Stomach (tissue), 8 donors: ENCODE measurements at regions not wholly inside any gene's neighbourhood (a gene's known extent, or its start where the extent isn't known, plus 50 kb on each side); places are given as distances from the start of the nearest gene placed in this dataset.

ENCODE experiments used
- DNase-seq, 2 donors: peaks; one replicate each; pipeline versions ENCODE4 v3.0.0 to v3.0.0-alpha.2; 2013 to 2019
- H3K27ac ChIP-seq, 5 donors: fragments of 200-600 bp in 4 of 5; sonication (generic) in 4 of 5; one replicate each; pipeline ENCODE4 v1.5.1; 2013 to 2019; ENCODE audit warnings: mild to moderate bottlenecking in 1 of 5, moderate library complexity in 1 of 5
- H3K27me3 ChIP-seq, 3 donors: fragments of 200-600 bp; sonication (generic); one replicate each; pipeline ENCODE4 v1.5.1; 2017 to 2019; ENCODE audit warnings: mixed run types in 1 of 3
- H3K36me3 ChIP-seq, 4 donors: fragments of 200-600 bp; sonication (generic); 1 replicate in 3 of 4; 2 replicates in 1 of 4; pipeline ENCODE4 v1.5.1; 2016 to 2019
- H3K4me1 ChIP-seq, 4 donors: fragments of 200-600 bp; sonication (generic); one replicate each; pipeline ENCODE4 v1.5.1; 2016 to 2019
- H3K4me3 ChIP-seq, 4 donors: fragments of 200-600 bp; sonication (generic) in 3 of 4; one replicate each; pipeline ENCODE4 v1.5.1; 2016 to 2019; ENCODE audit warnings: mild to moderate bottlenecking in 1 of 4
- H3K9me3 ChIP-seq, 4 donors: fragments of 200-600 bp; sonication (generic); one replicate each; pipeline ENCODE4 v1.5.1; 2016 to 2019
- CTCF ChIP-seq, 7 experiments: fragments of 450-650 bp in 4 of 7; fragments of 200-600 bp in 3 of 7; sonication (generic) in 3 of 7; IDR thresholded peaks; one replicate each; pipeline ENCODE4 v1.5.1; 2016 to 2019; ENCODE audit warnings: antibody characterized with exemption in 7 of 7, control low read depth in 2 of 7, mild to moderate bottlenecking in 1 of 7
- EP300 ChIP-seq: sonication (generic); formaldehyde crosslinking; IDR thresholded peaks from one replicate; pipeline ENCODE4 v1.6.1; 2017; ENCODE audit warnings: antibody characterized with exemption
- POLR2A ChIP-seq, 4 donors: fragments of 450-650 bp; IDR thresholded peaks; one replicate each; pipeline ENCODE4 v1.6.1; 2016; ENCODE audit warnings: antibody characterized with exemption in 4 of 4, control low read depth in 2 of 4, mild to moderate bottlenecking in 1 of 4, moderate library complexity in 1 of 4
- POLR2AphosphoS5 ChIP-seq, 3 donors: sonication (generic); formaldehyde crosslinking; IDR thresholded peaks; one replicate each; pipeline ENCODE4 v1.6.1; 2016; ENCODE audit warnings: antibody characterized with exemption in 3 of 3
- WGBS, 5 donors: extraction: QIAGEN DNeasy Blood & Tissue Kit in 3 of 5; methylation state at CpG; one replicate each; pipeline versions ENCODE4 v1.1.5 to v1.1.7; 2013 to 2018; 5-methylcytosine and 5-hydroxymethylcytosine counted together
- intact Hi-C: fragments of 100-400 bp; cut with DNase I; formaldehyde crosslinking; loops from one replicate; pipeline ENCODE4 v1.15.1; 2023; ENCODE audit warnings: low total_unique reads
- donor health status: healthy with polysubstance abuse.
- donor health status: Bipolar disorder and iron deficiency.
- donor health status: healthy.

DNA sequence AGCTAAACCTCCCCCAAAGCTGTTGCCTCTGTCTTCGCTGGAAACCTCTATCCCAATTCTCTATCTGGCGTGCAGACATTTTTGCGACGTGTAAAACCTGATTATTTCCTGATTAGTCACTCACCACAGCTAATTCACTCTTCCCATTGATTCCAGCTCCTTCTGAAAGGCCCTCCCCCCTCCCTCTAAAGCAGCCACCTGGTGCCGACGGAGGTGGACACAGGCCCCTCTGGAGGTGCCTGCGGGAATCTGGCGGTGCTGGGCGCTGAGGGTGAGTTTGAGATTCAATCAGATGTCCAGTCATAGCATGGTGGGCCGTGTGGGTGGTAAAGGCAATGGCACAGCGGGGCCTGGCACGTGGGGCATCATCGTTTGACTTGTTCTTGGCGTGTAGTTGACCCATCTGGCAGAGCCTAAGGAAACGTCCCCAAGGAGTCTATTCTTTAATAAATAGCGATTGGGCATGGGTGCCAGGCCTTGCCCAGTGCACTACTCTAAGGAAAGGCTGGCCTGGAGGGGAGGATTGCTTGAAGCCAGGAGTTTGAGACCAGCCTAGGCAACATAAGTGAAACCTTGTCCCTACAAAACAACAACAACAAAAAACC, 271.1 kb upstream of the MVB12B start:
- TF ChIP-seq POLR2A (IDR thresholded peaks at IDR 0.05) (no peak), EP300 (no peak), POLR2AphosphoS5 (IDR thresholded peaks at IDR 0.05) (no peak), CTCF (IDR thresholded peaks at IDR 0.05) (no peak)
- Histone ChIP-seq H3K36me3 (no peaks in the 10 kb centered on the region), H3K4me1 (peaks cover 0 to 14% (median 0%) of the 10 kb centered on the region in 4 donors), H3K4me3 (no peak overlapping the region), H3K27me3 (peaks cover 0 to 86% (median 28%) of the 10 kb centered on the region in 3 donors), H3K27ac (no peak overlapping the region), H3K9me3 (no peaks in the 10 kb centered on the region)
- intact Hi-C loops, result no loop called here
- 67 to 72% (median 68%) methylated on average over 16 of the region's 16 CpGs for WGBS, 5 donors
- DNase-seq, result no peak

- Histone ChIP-seq H3K4me3 (no peak overlapping the region), H3K36me3 (no peaks in the 10 kb centered on the region), H3K27ac (no peak overlapping the region), H3K4me1 (peaks cover 0 to 14% (median 0%) of the 10 kb centered on the region in 4 donors), H3K27me3 (peaks cover 0 to 87% (median 28%) of the 10 kb centered on the region in 3 donors), H3K9me3 (no peaks in the 10 kb centered on the region)
- WGBS, 5 donors, result 56 to 78% (median 67%) methylated on average over 9 to 10 of the region's 10 CpGs
- intact Hi-C loops, result no loop called here
- DNase-seq, result no peak
- TF ChIP-seq EP300, result no peak
Observed at GRCh38 chr9:126056312-126057021, 270.2 kb upstream of the MVB12B start.

DNA sequence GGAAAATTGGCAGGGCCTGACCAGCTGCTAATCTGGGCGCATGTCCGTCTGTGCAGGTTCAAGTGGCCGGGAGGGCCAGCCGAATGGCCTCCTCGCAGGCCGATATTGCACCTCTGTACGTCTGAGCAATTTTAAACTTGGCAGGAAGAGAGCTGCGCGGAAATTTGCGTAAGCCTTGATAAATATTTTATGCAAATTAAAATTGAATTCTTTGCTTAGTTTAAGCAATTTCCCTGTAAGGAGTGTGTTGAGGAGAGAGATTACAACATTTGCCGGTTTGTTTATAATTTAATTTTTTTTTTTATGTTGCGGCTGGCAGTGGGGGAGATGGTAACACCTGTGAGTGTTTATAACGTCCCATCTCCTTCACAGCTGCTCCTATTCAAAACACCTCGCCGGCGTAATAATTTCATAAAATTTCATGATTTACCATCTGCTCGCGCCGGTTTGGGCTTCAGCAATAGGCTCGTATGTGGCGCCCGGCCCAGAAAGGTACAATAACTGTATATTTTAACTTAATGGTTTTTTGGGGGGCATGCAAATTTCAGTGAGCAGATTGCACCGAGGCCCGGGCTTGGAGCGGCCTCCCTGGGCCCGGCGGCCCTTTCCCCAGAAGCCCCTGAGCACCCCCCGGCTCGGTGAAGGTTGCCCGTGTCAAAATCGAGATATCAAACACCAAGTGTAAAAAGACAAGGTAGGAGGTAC, 269.4 kb upstream of the MVB12B start:
- Histone ChIP-seq H3K27me3 (peaks cover 0 to 87% (median 28%) of the 10 kb centered on the region in 3 donors), H3K36me3 (no peaks in the 10 kb centered on the region)

GRCh38 chr9:126058011-126058531, 268.6 kb upstream of the MVB12B start:
- TF ChIP-seq CTCF (IDR thresholded peaks at IDR 0.05), result no peak
- no peak for TF ChIP-seq EP300
- no peak for TF ChIP-seq POLR2AphosphoS5 (IDR thresholded peaks at IDR 0.05)
- TF ChIP-seq POLR2A (IDR thresholded peaks at IDR 0.05), result no peak
- peaks cover 0 to 3% (median 2%) of the 10 kb centered on the region in 4 donors for H3K9me3 ChIP-seq
- no peak overlapping the region for H3K4me3 ChIP-seq
- no peak overlapping the region for H3K27ac ChIP-seq
- WGBS, 5 donors, result 32 to 43% (median 37%) methylated on average over 9 of the region's 9 CpGs
- H3K4me1 ChIP-seq, result peaks cover 0 to 14% (median 0%) of the 10 kb centered on the region in 4 donors
- intact Hi-C loops, result no loop called here
- peaks cover 0 to 83% (median 28%) of the 10 kb centered on the region in 3 donors for H3K27me3 ChIP-seq
- DNase-seq, result peak in 1 of 2 donors; percentile 54
- no peaks in the 10 kb centered on the region for H3K36me3 ChIP-seq

More for the DNA sequence above, 269.4 kb upstream of the MVB12B start:
- Histone ChIP-seq H3K9me3 (no peaks in the 10 kb centered on the region), H3K4me1 (peaks cover 0 to 14% (median 0%) of the 10 kb centered on the region in 4 donors), H3K27ac (no peak overlapping the region), H3K4me3 (no peak overlapping the region)
- DNase-seq, result no peak
- WGBS, 5 donors, result 66 to 71% (median 68%) methylated on average over 31 of the region's 31 CpGs
- TF ChIP-seq POLR2AphosphoS5 (IDR thresholded peaks at IDR 0.05) (no peak), EP300 (no peak), POLR2A (IDR thresholded peaks at IDR 0.05) (no peak), CTCF (IDR thresholded peaks at IDR 0.05) (no peak)
- intact Hi-C loops, result no loop called here
